Heart right ventricle (tissue), 16 donors: ENCODE measurements at regions not wholly inside any gene's neighbourhood (a gene's known extent, or its start where the extent isn't known, plus 50 kb on each side); places are given as distances from the start of the nearest gene placed in this dataset.
"Not testable (repeated sequence)": the region's sequence is repeated elsewhere in the genome, so short reads cannot be mapped to it uniquely, and the experiment has no call there.

Source experiments
- ATAC-seq, 8 donors: fragments of 200-7000 bp; cut with Tn5 transposase; one replicate each; pipeline ENCODE4 v1.9.1; 2020; ENCODE audit warnings: mild to moderate bottlenecking in 8 of 8, moderate library complexity in 8 of 8, moderate number of reproducible peaks in 1 of 8
- DNase-seq, 2 donors: peaks; one replicate each; pipeline ENCODE4 v3.0.0-alpha.2; 2020
- H3K27ac ChIP-seq, 10 donors: fragments of 200-600 bp; sonication (generic) in 2 of 10; one replicate each; pipeline versions ENCODE4 v1.5.0 to v1.8.0; 2020 to 2022; ENCODE audit warnings: mild to moderate bottlenecking in 3 of 10
- H3K27me3 ChIP-seq, 7 donors: fragments of 200-600 bp; one replicate each; pipeline ENCODE4 v1.8.0; 2021 to 2022; ENCODE audit warnings: mild to moderate bottlenecking in 2 of 7
- H3K36me3 ChIP-seq, 9 donors: fragments of 200-600 bp; sonication (generic) in 1 of 9; one replicate each; pipeline versions ENCODE4 v1.5.0 to v1.8.0; 2020 to 2022; ENCODE audit warnings: mild to moderate bottlenecking in 2 of 9
- H3K4me1 ChIP-seq, 9 donors: fragments of 200-600 bp; sonication (generic) in 1 of 9; one replicate each; pipeline versions ENCODE4 v1.5.0 to v1.8.0; 2020 to 2022; ENCODE audit warnings: mild to moderate bottlenecking in 4 of 9
- H3K4me3 ChIP-seq, 10 donors: fragments of 200-600 bp; sonication (generic) in 2 of 10; one replicate each; pipeline versions ENCODE4 v1.5.0 to v1.8.0; 2020 to 2022; ENCODE audit warnings: mild to moderate bottlenecking in 7 of 10, moderate library complexity in 2 of 10
- H3K9me3 ChIP-seq, 11 donors: fragments of 200-600 bp in 10 of 11; sonication (generic) in 2 of 11; one replicate each; pipeline versions ENCODE4 v1.5.0 to v1.8.0; 2013 to 2022; ENCODE audit warnings: mild to moderate bottlenecking in 2 of 11, control low read depth in 1 of 11, moderate library complexity in 1 of 11
- WGBS, 2 donors: extraction: QIAGEN DNeasy Blood & Tissue Kit; methylation state at CpG; one replicate each; pipeline ENCODE4 v1.1.7; 2013; ENCODE audit warnings: inconsistent platforms in 1 of 2; 5-methylcytosine and 5-hydroxymethylcytosine counted together
- intact Hi-C, 10 donors: fragments of 100-400 bp; cut with DNase I; formaldehyde crosslinking; loops; one replicate each; pipeline versions ENCODE4 v1.11.1 to v1.14.2; 2022
- TF ChIP-seq, protein P1 (sequence below), 9 donors: fragments of 200-600 bp; sonication (generic) in 2 of 9; IDR thresholded peaks; one replicate each; pipeline versions ENCODE4 v1.5.0 to v1.8.0; 2021 to 2022; ENCODE audit warnings: antibody characterized with exemption in 9 of 9, mild to moderate bottlenecking in 5 of 9, moderate library complexity in 1 of 9
- donor health status: Arrhythmogenic right ventricular cardiomyopathy.
- donor health status: ischemic (EF 13 %, LVEDD 7.1; RV severe dilation, severe dysfunction).
- donor health status: healthy with polysubstance abuse.
- donor health status: DM: no; HTN: yes; CAD: no.
- donor health status: DM: no; HTN: no; CAD: no.
- donor health status: ischemic (EF 25% LVEDD 6.9; RV normal size, moderate dysfunction).
- donor health status: ischemic (EF 25% LVEDD 5.7; RV mildly dilated, moderate dysfunction).
- donor health status: healthy.
- donor health status: DM: yes; HTN: yes; CAD: no.
- donor health status: Ischemic cardiomyopathy.
- donor health status: ischemic (EF 35%, LVEDD 5.7; RV mildly dilated, moderate dysfunction).
- donor health status: nonischemic (EF 11% LVEDD 7.7; RV severe dilation, severe dysfunction).
- donor health status: DM: yes; HTN: yes; CAD: no.
- donor health status: PGD.
- donor health status: ischemic (EF 29% LVEDD 5.4; RV normal size, mild dysfunction).
- donor health status: nonischemic (EF 23%, LVEDD 6.1; RV moderate dilation, normal function).

DNA sequence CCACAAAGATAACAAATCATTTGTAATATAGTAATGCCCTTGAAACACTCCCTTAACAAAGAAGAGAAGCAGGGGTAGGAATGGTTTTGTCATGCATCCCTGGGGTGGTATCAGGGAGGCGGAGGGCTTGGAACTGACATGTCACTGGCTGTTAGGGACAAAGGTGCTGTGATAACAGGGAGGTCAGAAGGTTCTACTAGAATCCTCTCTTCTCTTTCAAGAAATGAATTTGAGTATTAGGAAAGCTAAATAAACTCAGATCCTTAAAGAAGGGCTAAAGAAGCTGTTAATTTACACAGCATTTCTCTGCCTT is 65.4 kb upstream of the ADAMTS18 start:
- Histone ChIP-seq H3K27me3 (peaks cover 0 to 3% (median 0%) of the 10 kb centered on the region in 7 donors), H3K4me1 (peaks cover 0 to 15% (median 0%) of the 10 kb centered on the region in 9 donors), H3K4me3 (no peak overlapping the region), H3K27ac (no peak overlapping the region), H3K36me3 (no peaks in the 10 kb centered on the region), H3K9me3 (no peaks in the 10 kb centered on the region)
- no peak for ATAC-seq
- intact Hi-C loops, result no loop called here
- DNase-seq, result no peak
- TF ChIP-seq, protein P1, sequence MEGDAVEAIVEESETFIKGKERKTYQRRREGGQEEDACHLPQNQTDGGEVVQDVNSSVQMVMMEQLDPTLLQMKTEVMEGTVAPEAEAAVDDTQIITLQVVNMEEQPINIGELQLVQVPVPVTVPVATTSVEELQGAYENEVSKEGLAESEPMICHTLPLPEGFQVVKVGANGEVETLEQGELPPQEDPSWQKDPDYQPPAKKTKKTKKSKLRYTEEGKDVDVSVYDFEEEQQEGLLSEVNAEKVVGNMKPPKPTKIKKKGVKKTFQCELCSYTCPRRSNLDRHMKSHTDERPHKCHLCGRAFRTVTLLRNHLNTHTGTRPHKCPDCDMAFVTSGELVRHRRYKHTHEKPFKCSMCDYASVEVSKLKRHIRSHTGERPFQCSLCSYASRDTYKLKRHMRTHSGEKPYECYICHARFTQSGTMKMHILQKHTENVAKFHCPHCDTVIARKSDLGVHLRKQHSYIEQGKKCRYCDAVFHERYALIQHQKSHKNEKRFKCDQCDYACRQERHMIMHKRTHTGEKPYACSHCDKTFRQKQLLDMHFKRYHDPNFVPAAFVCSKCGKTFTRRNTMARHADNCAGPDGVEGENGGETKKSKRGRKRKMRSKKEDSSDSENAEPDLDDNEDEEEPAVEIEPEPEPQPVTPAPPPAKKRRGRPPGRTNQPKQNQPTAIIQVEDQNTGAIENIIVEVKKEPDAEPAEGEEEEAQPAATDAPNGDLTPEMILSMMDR (IDR thresholded peaks at IDR 0.05), result no peak
- 84 to 86% methylated on average over 1 of the region's 1 CpG for WGBS, 2 donors

DNA sequence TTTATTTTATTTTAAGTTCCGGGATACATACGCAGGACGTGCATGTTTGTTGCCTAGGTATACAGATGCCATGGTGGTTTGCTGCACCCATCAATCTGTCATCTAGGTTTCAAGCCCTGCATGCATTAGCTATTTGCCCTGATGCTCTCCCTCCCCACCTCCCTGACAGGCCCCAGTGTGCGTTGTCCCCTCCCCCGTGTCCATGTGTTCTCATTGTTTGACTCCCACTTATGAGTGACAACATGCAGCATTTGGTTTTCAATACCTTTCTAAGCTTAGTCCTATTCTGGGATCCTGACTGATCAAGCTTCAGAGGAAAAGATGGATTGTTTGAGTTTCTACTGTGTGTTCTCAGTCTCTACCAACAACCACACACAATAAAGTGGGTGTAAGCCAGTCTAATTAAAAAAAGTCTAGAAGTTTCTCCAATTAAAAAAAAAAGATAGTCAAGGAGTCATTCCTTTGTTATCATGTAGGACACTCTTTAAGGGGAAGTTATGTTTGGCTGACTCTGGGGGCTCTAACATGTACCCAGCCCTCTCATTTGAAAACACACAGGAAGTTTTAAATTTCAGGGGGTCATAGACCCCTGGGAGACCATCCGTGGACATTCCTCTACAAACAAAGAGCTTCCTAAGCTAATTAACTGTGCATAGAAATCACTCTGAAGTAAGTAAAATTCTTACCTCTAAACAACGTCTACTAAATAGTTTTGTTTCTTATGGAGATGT is 66.3 kb upstream of the ADAMTS18 start:
- no peaks in the 10 kb centered on the region for H3K9me3 ChIP-seq
- peaks cover 0 to 15% (median 0%) of the 10 kb centered on the region in 9 donors for H3K4me1 ChIP-seq
- no peak overlapping the region for H3K27ac ChIP-seq
- no peak overlapping the region for H3K4me3 ChIP-seq
- H3K36me3 ChIP-seq, result no peaks in the 10 kb centered on the region
- TF ChIP-seq, protein P1 (IDR thresholded peaks at IDR 0.05), result no peak
- no peak for ATAC-seq
- intact Hi-C loops, result no loop called here
- no peak for DNase-seq
- WGBS, 2 donors, result 43 to 48% methylated on average over 7 of the region's 7 CpGs
- peaks cover 0 to 3% (median 0%) of the 10 kb centered on the region in 7 donors for H3K27me3 ChIP-seq

DNA sequence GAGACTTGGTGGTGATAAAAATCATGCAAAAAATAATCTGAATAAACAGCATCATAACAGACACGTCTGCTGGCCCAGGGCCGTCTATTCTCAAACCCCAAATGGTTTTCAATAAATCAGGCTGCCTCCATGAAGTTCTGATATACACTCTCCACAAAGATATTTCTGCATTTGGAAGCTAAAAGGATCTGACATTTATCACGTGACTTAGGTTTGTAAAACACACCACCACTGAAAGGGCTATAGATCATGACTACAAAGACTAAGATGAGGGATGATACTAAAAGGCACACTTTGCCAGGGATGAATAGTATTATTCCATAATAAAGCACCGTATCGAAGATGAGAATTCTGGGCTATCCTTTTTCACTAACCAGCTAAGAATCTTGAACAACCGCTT is 67.6 kb upstream of the ADAMTS18 start:
- 88 to 90% methylated on average over 6 of the region's 6 CpGs for WGBS, 2 donors
- TF ChIP-seq, protein P1 (IDR thresholded peaks at IDR 0.05), result no peak
- DNase-seq, result no peak
- Histone ChIP-seq H3K27me3 (peaks cover 0 to 3% (median 0%) of the 10 kb centered on the region in 7 donors), H3K27ac (no peak overlapping the region), H3K4me1 (peaks cover 0 to 15% (median 0%) of the 10 kb centered on the region in 9 donors), H3K4me3 (no peak overlapping the region), H3K36me3 (no peaks in the 10 kb centered on the region), H3K9me3 (no peaks in the 10 kb centered on the region)
- intact Hi-C loops, result no loop called here
- no peak for ATAC-seq

DNA sequence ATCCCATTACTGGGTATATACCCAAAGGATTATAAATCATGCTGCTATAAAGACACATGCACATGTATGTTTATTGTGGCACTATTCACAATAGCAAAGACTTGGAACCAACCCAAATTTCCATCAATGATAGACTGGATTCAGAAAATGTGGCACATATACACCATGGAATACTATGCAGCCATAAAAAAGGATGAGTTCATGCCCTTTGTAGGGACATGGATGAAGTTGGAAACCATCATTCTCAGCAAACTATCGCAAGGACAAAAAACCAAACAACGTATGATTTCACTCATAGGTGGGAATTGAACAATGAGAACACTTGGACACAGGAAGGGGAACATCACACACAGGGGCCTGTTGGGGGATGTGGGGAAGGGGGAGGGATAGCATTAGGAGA is 71.7 kb upstream of the ADAMTS18 start:
- H3K4me1 ChIP-seq, H3K36me3 ChIP-seq, H3K27me3 ChIP-seq, intact Hi-C loops, H3K4me3 ChIP-seq, H3K9me3 ChIP-seq, H3K27ac ChIP-seq, ATAC-seq, DNase-seq: not testable (repeated sequence)
- 92 to 98% methylated on average over 2 of the region's 2 CpGs for WGBS, 2 donors

DNA sequence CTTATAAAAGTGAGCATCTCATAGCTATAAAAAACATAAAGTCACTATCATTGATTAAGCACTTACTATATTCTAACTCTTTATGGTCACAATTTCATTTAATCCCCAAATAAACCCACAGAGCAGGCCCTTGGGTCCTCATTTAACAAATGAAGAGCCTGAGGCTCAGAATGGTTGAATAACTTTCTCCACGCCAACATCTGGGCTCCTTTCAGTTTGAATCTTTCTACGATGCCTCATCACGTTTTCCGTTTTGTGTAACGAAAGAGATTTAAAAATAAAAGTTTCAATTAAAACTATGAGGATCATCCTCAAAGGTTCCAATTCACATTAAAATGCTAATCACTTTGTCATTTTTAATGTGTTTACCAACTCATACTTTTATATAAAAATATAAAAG is 74.2 kb upstream of the ADAMTS18 start:
- intact Hi-C loops, result no loop called here
- H3K27me3 ChIP-seq, result no peaks in the 10 kb centered on the region
- no peaks in the 10 kb centered on the region for H3K4me1 ChIP-seq
- TF ChIP-seq, protein P1 (IDR thresholded peaks at IDR 0.05), result no peak
- H3K4me3 ChIP-seq, result no peak overlapping the region
- no peak overlapping the region for H3K27ac ChIP-seq
- DNase-seq, result no peak
- H3K9me3 ChIP-seq, result no peaks in the 10 kb centered on the region
- H3K36me3 ChIP-seq, result no peaks in the 10 kb centered on the region
- no peak for ATAC-seq
- 81 to 93% methylated on average over 5 of the region's 5 CpGs for WGBS, 2 donors
